HCT116 (cell line): ENCODE measurements at regions not wholly inside any gene's neighbourhood (a gene's known extent, or its start where the extent isn't known, plus 50 kb on each side); places are given as distances from the start of the nearest gene placed in this dataset.
"Not testable (repeated sequence)": the region's sequence is repeated elsewhere in the genome, so short reads cannot be mapped to it uniquely, and the experiment has no call there.

ENCODE experiments used
- ATAC-seq: fragments of 200-7000 bp; cut with Tn5 transposase; 2 replicates; pipeline ENCODE4 v1.9.1; 2020; ENCODE audit warnings: mild to moderate bottlenecking, moderate library complexity
- BruUV-seq: library from RNA; stranded (reverse); fragments of 400-500 nt; replicated peaks from 2 replicates; lab custom pipeline; 2021; lab: Mats Ljungman, UMichigan
- CTCF ChIA-PET: fragments of 300-600 bp; sonication (Branson Sonifier 250); formaldehyde crosslinking; loops from one replicate; lab custom pipeline; 2021; ENCODE audit warnings: antibody characterized with exemption; lab: Charles Lee
- POLR2A ChIA-PET: fragments of 300-600, 350-600 bp; sonication (Branson Sonifier 250); formaldehyde crosslinking; loops from one replicate; lab custom pipeline; 2021; ENCODE audit warnings: antibody characterized with exemption; lab: Charles Lee
- RAD21 ChIA-PET, 2 experiments: fragments of 300-600 bp; sonication (Branson Sonifier 250); formaldehyde crosslinking; loops; one replicate each; lab custom pipeline; 2023; ENCODE audit warnings: low total read pairs in 2 of 2; ENCODE audit not compliant: uncharacterized antibody in 2 of 2, unreplicated experiment in 2 of 2, low non-redundant PET in 1 of 2; lab: Charles Lee
- DNase-seq: peaks from one replicate; pipeline ENCODE4 v3.0.0-alpha.2; 2010; ENCODE audit warnings: low read depth, low spot score
- H2AFZ ChIP-seq: fragments of 200-600 bp; shearing (Covaris generic), sonication (generic); 2 replicates; pipeline ENCODE4 v1.6.1; 2017; ENCODE audit warnings: low read depth, mixed run types, mixed read lengths, antibody characterized with exemption, low read length; ENCODE audit not compliant: poor library complexity, severe bottlenecking
- H3K27ac ChIP-seq: 2 replicates; pipeline ENCODE4 v1.5.1; 2012; ENCODE audit warnings: low read depth, low read length
- H3K27me3 ChIP-seq: fragments of 200-600 bp; sonication (generic); 2 replicates; pipeline ENCODE4 v1.6.1; 2016; ENCODE audit warnings: mixed run types, low read length, mixed read lengths; ENCODE audit not compliant: insufficient read depth
- H3K36me3 ChIP-seq, 2 experiments: fragments of 200-500 bp in 1 of 2; fragments of 200-600 bp in 1 of 2; sonication (Bioruptor generic) in 1 of 2; sonication (generic) in 1 of 2; 2 replicates each; pipeline versions ENCODE4 v1.5.1 to v1.6.1; 2014 to 2016; ENCODE audit warnings: low read length in 2 of 2, inconsistent platforms in 1 of 2, mixed read lengths in 1 of 2, mixed run types in 1 of 2; ENCODE audit not compliant: insufficient read depth in 2 of 2, control insufficient read depth in 1 of 2
- H3K4me1 ChIP-seq, 2 experiments: fragments of 200-600 bp in 1 of 2; sonication (generic) in 1 of 2; 2 replicates each; pipeline versions ENCODE4 v1.5.1 to v1.6.1; 2012 to 2017; ENCODE audit warnings: low read length in 2 of 2, inconsistent platforms in 1 of 2, mild to moderate bottlenecking in 1 of 2, mixed read lengths in 1 of 2, mixed run types in 1 of 2, moderate library complexity in 1 of 2; ENCODE audit not compliant: insufficient read depth in 2 of 2, control insufficient read depth in 1 of 2
- H3K4me2 ChIP-seq: fragments of 200-600 bp; sonication (generic); 2 replicates; pipeline ENCODE4 v1.6.1; 2017; ENCODE audit warnings: mixed run types, low read length, mixed read lengths
- H3K4me3 ChIP-seq, 2 experiments: fragments of 200-600 bp in 1 of 2; sonication (generic) in 1 of 2; replicated peaks in 1 of 2; 2 replicates each; pipeline ENCODE4 v1.5.1; 2011 to 2016; ENCODE audit warnings: low read length in 2 of 2, control low read depth in 1 of 2, low read depth in 1 of 2, mild to moderate bottlenecking in 1 of 2, mixed read lengths in 1 of 2, mixed run types in 1 of 2
- H3K79me2 ChIP-seq: fragments of 200-600 bp; sonication (generic); 2 replicates; pipeline ENCODE4 v1.6.1; 2017; ENCODE audit warnings: mild to moderate bottlenecking, mixed run types, low read length, moderate library complexity, mixed read lengths; ENCODE audit not compliant: insufficient read depth
- H3K9ac ChIP-seq: fragments of 200-600 bp; sonication (generic); 2 replicates; pipeline ENCODE4 v1.6.1; 2016; ENCODE audit warnings: low read length, mixed read lengths
- H3K9me2 ChIP-seq: fragments of 200-600 bp; sonication (generic), shearing (Covaris generic); 2 replicates; pipeline ENCODE4 v1.6.1; 2017; ENCODE audit warnings: mixed run types, mild to moderate bottlenecking, moderate library complexity; ENCODE audit not compliant: insufficient read depth
- H3K9me3 ChIP-seq, 2 experiments: fragments of 200-500 bp in 1 of 2; fragments of 200-600 bp in 1 of 2; sonication (Bioruptor generic) in 1 of 2; sonication (generic) in 1 of 2; 2 replicates each; pipeline ENCODE4 v1.6.1; 2014 to 2017; ENCODE audit warnings: low read length in 2 of 2, mixed read lengths in 2 of 2, inconsistent platforms in 1 of 2, low read depth in 1 of 2, mild to moderate bottlenecking in 1 of 2, mixed run types in 1 of 2, moderate library complexity in 1 of 2; ENCODE audit not compliant: control insufficient read depth in 1 of 2, insufficient read depth in 1 of 2
- H4K20me1 ChIP-seq: fragments of 200-600 bp; sonication (generic), shearing (Covaris generic); 2 replicates; pipeline ENCODE4 v1.6.1; 2017; ENCODE audit warnings: mixed run types, mild to moderate bottlenecking, moderate library complexity; ENCODE audit not compliant: insufficient read depth
- CBX3 ChIP-seq: IDR thresholded peaks from 2 replicates; pipeline ENCODE4 v1.6.1; 2012; ENCODE audit warnings: low read depth
- CEBPB ChIP-seq: IDR thresholded peaks from 2 replicates; pipeline ENCODE4 v1.6.1; 2012; ENCODE audit warnings: low read depth
- CTCF ChIP-seq, 3 experiments: fragments of 200-600 bp in 1 of 3; sonication (generic) in 1 of 3; IDR thresholded peaks in 2 of 3; conservative IDR thresholded peaks in 1 of 3; 2 replicates each; pipeline ENCODE4 v1.5.1; 2012 to 2017; ENCODE audit warnings: low read depth in 2 of 3, low read length in 2 of 3, antibody characterized with exemption in 1 of 3, borderline replicate concordance in 1 of 3, control low read depth in 1 of 3, mild to moderate bottlenecking in 1 of 3, mixed read lengths in 1 of 3, mixed run types in 1 of 3, moderate library complexity in 1 of 3; ENCODE audit not compliant: insufficient read depth in 1 of 3
- EGR1 ChIP-seq: IDR thresholded peaks from 2 replicates; pipeline ENCODE4 v1.6.1; 2012; ENCODE audit warnings: low read depth
- EZH2phosphoT487 ChIP-seq: fragments of 200-600 bp; IDR thresholded peaks from 2 replicates; pipeline ENCODE4 v1.6.1; 2018; ENCODE audit warnings: antibody characterized with exemption, borderline replicate concordance
- MAX ChIP-seq: IDR thresholded peaks from 2 replicates; pipeline ENCODE4 v1.6.1; 2012
- POLR2A ChIP-seq: IDR thresholded peaks from 2 replicates; pipeline ENCODE4 v1.7.0; 2011; ENCODE audit warnings: borderline replicate concordance; ENCODE audit not compliant: insufficient read depth, insufficient read length; ENCODE audit errors: extremely low read depth
- RAD21 ChIP-seq: IDR thresholded peaks from 2 replicates; pipeline ENCODE4 v1.6.1; 2012; ENCODE audit warnings: low read depth, mild to moderate bottlenecking
- REST ChIP-seq: IDR thresholded peaks from 2 replicates; pipeline ENCODE4 v1.6.1; 2012; ENCODE audit warnings: low read depth
- SP1 ChIP-seq: IDR thresholded peaks from 2 replicates; pipeline ENCODE4 v1.6.1; 2012; ENCODE audit warnings: low read depth
- SRF ChIP-seq: IDR thresholded peaks from 2 replicates; pipeline ENCODE4 v1.6.1; 2012; ENCODE audit warnings: low read depth
- TCF7L2 ChIP-seq: IDR thresholded peaks from 2 replicates; pipeline ENCODE4 v1.7.0; 2011; ENCODE audit warnings: borderline replicate concordance, inconsistent platforms; ENCODE audit not compliant: insufficient read depth, insufficient read length; ENCODE audit errors: extremely low read depth
- ZNF274 ChIP-seq: fragments of 200-500 bp; sonication (Bioruptor generic); IDR thresholded peaks from 2 replicates; pipeline ENCODE4 v1.6.1; 2014; ENCODE audit warnings: mild to moderate bottlenecking, low read depth, low read length, inconsistent platforms
- intact Hi-C: fragments of 100-400 bp; cut with micrococcal nuclease; formaldehyde crosslinking; loops from 2 replicates; pipeline ENCODE4 v1.10.0; 2022

GRCh38 chrX:112391313-112391712 lies 288.4 kb downstream of the LHFPL1 start:
- Histone ChIP-seq H3K4me1 (no peaks in the 10 kb centered on the region), H3K4me3 (no peak overlapping the region), H3K9me2 (no peaks in the 10 kb centered on the region), H3K79me2 (no peaks in the 10 kb centered on the region), H3K4me2 (no peak overlapping the region), H3K27ac (no peak overlapping the region), H3K36me3 (no peaks in the 10 kb centered on the region), H2AFZ (no peak overlapping the region), H3K9ac (no peak overlapping the region), H3K27me3 (no peaks in the 10 kb centered on the region; the same call in 1 of the 2 replicates), H3K9me3 (no peaks in the 10 kb centered on the region), H4K20me1 (no peaks in the 10 kb centered on the region)
- POLR2A ChIA-PET, result no interaction called here
- no peak for ATAC-seq
- no peak for DNase-seq
- RAD21 ChIA-PET, result no interaction called here
- CTCF ChIA-PET, result no interaction called here
- TF ChIP-seq ZNF274 (no peak), EGR1 (no peak), REST (no peak), CTCF (IDR thresholded peaks at IDR 0.05 in 2 of 3, conservative IDR thresholded peaks at IDR 0.05 in 1 of 3; ENCODE audit: borderline replicate concordance in 1 of 3, insufficient read depth in 1 of 3, low read depth in 2 of 3, low read length in 2 of 3) (no peak), SRF (no peak), RAD21 (no peak), SP1 (no peak), CEBPB (no peak), EZH2phosphoT487 (no peak), TCF7L2 (no peak), MAX (no peak), POLR2A (no peak), CBX3 (no peak)
- BruUV-seq, result no TSS peak
- intact Hi-C loops, result no loop called here

- POLR2A ChIA-PET, CTCF ChIA-PET, H3K9ac ChIP-seq, H3K4me2 ChIP-seq, RAD21 ChIA-PET, BruUV-seq, H3K79me2 ChIP-seq, H3K4me3 ChIP-seq, DNase-seq, H3K9me3 ChIP-seq, H3K4me1 ChIP-seq, H3K36me3 ChIP-seq, H3K27me3 ChIP-seq, H2AFZ ChIP-seq, intact Hi-C loops, ATAC-seq, H4K20me1 ChIP-seq, H3K27ac ChIP-seq, H3K9me2 ChIP-seq: not testable (repeated sequence)
Observed at GRCh38 chrX:112381649-112382298, 298.0 kb downstream of the LHFPL1 start.
